CD14-positive monocyte (primary cell): ENCODE measurements at regions not wholly inside any gene's neighbourhood (a gene's known extent, or its start where the extent isn't known, plus 50 kb on each side); places are given as distances from the start of the nearest gene placed in this dataset.

Experiments
- DNase-seq, 3 donors: peaks; one replicate each; pipeline ENCODE4 v3.0.0-alpha.2; 2011 to 2022
- H2AFZ ChIP-seq: 2 replicates; pipeline ENCODE4 v1.6.0; 2012; ENCODE audit warnings: mild to moderate bottlenecking, low read depth, low read length, inconsistent platforms; ENCODE audit not compliant: insufficient read depth, poor library complexity, severe bottlenecking
- H3K27ac ChIP-seq, 2 donors: 1 replicate in 1 of 2; 2 replicates in 1 of 2; pipeline ENCODE4 v1.5.1; 2012 to 2013; ENCODE audit warnings: low read length in 2 of 2, control low read depth in 1 of 2, inconsistent platforms in 1 of 2, low read depth in 1 of 2, mild to moderate bottlenecking in 1 of 2
- H3K27me3 ChIP-seq, 2 donors: one replicate each; pipeline versions ENCODE4 v1.6.0 to v1.6.1; 2011 to 2013; ENCODE audit warnings: low read length in 2 of 2; ENCODE audit not compliant: control insufficient read depth in 2 of 2, insufficient read depth in 2 of 2
- H3K36me3 ChIP-seq, 2 donors: replicated peaks in 1 of 2; 1 replicate in 1 of 2; 2 replicates in 1 of 2; pipeline versions ENCODE4 v1.5.1 to v1.6.1; 2012 to 2013; ENCODE audit warnings: low read length in 2 of 2, control low read depth in 1 of 2, inconsistent platforms in 1 of 2, mild to moderate bottlenecking in 1 of 2; ENCODE audit not compliant: insufficient read depth in 2 of 2, control insufficient read depth in 1 of 2
- H3K4me1 ChIP-seq, 2 donors: 1 replicate in 1 of 2; 2 replicates in 1 of 2; pipeline versions ENCODE4 v1.5.1 to v1.6.1; 2012 to 2013; ENCODE audit warnings: low read length in 2 of 2, control low read depth in 1 of 2, inconsistent platforms in 1 of 2, mild to moderate bottlenecking in 1 of 2, moderate library complexity in 1 of 2; ENCODE audit not compliant: insufficient read depth in 2 of 2, control insufficient read depth in 1 of 2
- H3K4me2 ChIP-seq: replicated peaks from 2 replicates; pipeline ENCODE3; 2012; ENCODE audit warnings: low read length, moderate library complexity, mild to moderate bottlenecking; ENCODE audit not compliant: poor library complexity, severe bottlenecking; ENCODE audit errors: extremely low read depth
- H3K4me3 ChIP-seq, 3 experiments: fragments of 200-600 bp in 1 of 3; sonication (generic) in 1 of 3; replicated peaks in 1 of 3; 1 replicate in 2 of 3; 2 replicates in 1 of 3; pipeline ENCODE4 v1.5.1; 2011 to 2013; ENCODE audit warnings: low read length in 3 of 3, mild to moderate bottlenecking in 3 of 3, control low read depth in 2 of 3, low read depth in 2 of 3, inconsistent platforms in 1 of 3, moderate library complexity in 1 of 3
- H3K79me2 ChIP-seq: 2 replicates; pipeline ENCODE4 v1.6.0; 2012; ENCODE audit warnings: mild to moderate bottlenecking, control low read depth, inconsistent platforms, low read length, moderate library complexity; ENCODE audit not compliant: insufficient read depth
- H3K9ac ChIP-seq: 2 replicates; pipeline ENCODE4 v1.6.0; 2017; ENCODE audit warnings: low read length, mild to moderate bottlenecking; ENCODE audit not compliant: insufficient read depth, poor library complexity, severe bottlenecking
- H3K9me3 ChIP-seq, 2 donors: replicated peaks in 1 of 2; 1 replicate in 1 of 2; 2 replicates in 1 of 2; pipeline versions ENCODE4 v1.5.1 to v1.6.1; 2012 to 2013; ENCODE audit warnings: low read length in 2 of 2, control low read depth in 1 of 2; ENCODE audit not compliant: control insufficient read depth in 1 of 2, insufficient read depth in 1 of 2
- H4K20me1 ChIP-seq: 2 replicates; pipeline ENCODE4 v1.6.0; 2012; ENCODE audit warnings: mild to moderate bottlenecking, low read length, control low read depth, moderate library complexity; ENCODE audit not compliant: insufficient read depth
- H3K27ac Mint-ChIP-seq, 7 donors: one replicate each; pipeline ENCODE4 v1.8.0; 2020; ENCODE audit warnings: mild to moderate bottlenecking in 7 of 7, mixed read lengths in 7 of 7, moderate library complexity in 6 of 7, inconsistent platforms in 2 of 7
- H3K27me3 Mint-ChIP-seq, 3 donors: one replicate each; pipeline ENCODE4 v1.8.0; 2021 to 2022; ENCODE audit warnings: low read depth in 3 of 3, mild to moderate bottlenecking in 3 of 3, mixed read lengths in 3 of 3, moderate library complexity in 3 of 3, inconsistent platforms in 1 of 3
- H3K36me3 Mint-ChIP-seq, 2 donors: one replicate each; pipeline ENCODE4 v1.8.0; 2020; ENCODE audit warnings: mixed read lengths in 2 of 2, inconsistent platforms in 1 of 2, mild to moderate bottlenecking in 1 of 2
- H3K4me1 Mint-ChIP-seq: one replicate; pipeline ENCODE4 v1.8.0; 2020; ENCODE audit warnings: mild to moderate bottlenecking, mixed read lengths
- H3K4me3 Mint-ChIP-seq, 2 donors: one replicate each; pipeline ENCODE4 v1.8.0; 2020; ENCODE audit warnings: mild to moderate bottlenecking in 2 of 2, mixed read lengths in 2 of 2, moderate library complexity in 1 of 2
- H3K9me3 Mint-ChIP-seq, 7 donors: one replicate each; pipeline ENCODE4 v1.8.0; 2020 to 2022; ENCODE audit warnings: mixed read lengths in 7 of 7, mild to moderate bottlenecking in 6 of 7, moderate library complexity in 6 of 7, inconsistent platforms in 2 of 7
- CTCF ChIP-seq: fragments of 200-600 bp; IDR thresholded peaks from one replicate; pipeline ENCODE4 v1.8.0; 2022; ENCODE audit warnings: antibody characterized with exemption, mild to moderate bottlenecking
- WGBS: methylation state at CpG from one replicate; pipeline ENCODE4 v1.1.5; 2013; ENCODE audit warnings: missing lambda C conversion rate; ENCODE audit not compliant: insufficient coverage; 5-methylcytosine and 5-hydroxymethylcytosine counted together
- intact Hi-C, 2 donors: fragments of 100-400 bp; cut with micrococcal nuclease; formaldehyde crosslinking; loops; one replicate each; pipeline versions ENCODE4 v1.15.0 to v1.15.1; 2023

GRCh38 chr7:17186745-17187530, 111.5 kb upstream of the AHR start:
- no peak for DNase-seq
- intact Hi-C loops: no loop called here
- Histone ChIP-seq H3K36me3 (no peaks in the 10 kb centered on the region), H3K27me3 (no peaks in the 10 kb centered on the region), H3K27ac (no peak overlapping the region), H3K9ac (no peak overlapping the region), H2AFZ (no peak overlapping the region), H3K4me2 (no peak overlapping the region), H3K4me3 (no peak overlapping the region), H3K9me3 (no peaks in the 10 kb centered on the region), H3K79me2 (no peaks in the 10 kb centered on the region), H3K4me1 (peaks cover 9 to 11% of the 10 kb centered on the region in 2 donors), H4K20me1 (no peaks in the 10 kb centered on the region)
- no peak for TF ChIP-seq CTCF
- no peak overlapping the region for H3K4me3 Mint-ChIP-seq
- peaks cover 18% of the 10 kb centered on the region for H3K4me1 Mint-ChIP-seq
- H3K9me3 Mint-ChIP-seq: peaks cover 0 to 2% (median 0%) of the 10 kb centered on the region in 7 donors
- no CpG with 5 or more reads among the region's 2 CpGs for WGBS
- H3K27me3 Mint-ChIP-seq: peaks cover 0 to 8% (median 2%) of the 10 kb centered on the region in 3 donors
- H3K27ac Mint-ChIP-seq: peak overlapping the region in 4 of 7 donors; percentile 4 to 89 (median 66)
- no peaks in the 10 kb centered on the region for H3K36me3 Mint-ChIP-seq

- H3K27ac Mint-ChIP-seq: peak overlapping the region in 3 of 7 donors; percentile 8 to 70 (median 19)
- no peak for TF ChIP-seq CTCF
- H3K36me3 Mint-ChIP-seq: no peaks in the 10 kb centered on the region
- Histone ChIP-seq H3K9ac (no peak overlapping the region), H3K4me1 (peaks cover 9 to 11% of the 10 kb centered on the region in 2 donors), H3K4me3 (no peak overlapping the region), H3K27me3 (no peaks in the 10 kb centered on the region), H3K4me2 (no peak overlapping the region), H2AFZ (peak overlapping the region; percentile 10), H3K79me2 (no peaks in the 10 kb centered on the region), H3K27ac (no peak overlapping the region), H3K9me3 (no peaks in the 10 kb centered on the region), H3K36me3 (no peaks in the 10 kb centered on the region), H4K20me1 (no peaks in the 10 kb centered on the region)
- peak overlapping the region in 1 of 2 donors; percentile 1 for H3K4me3 Mint-ChIP-seq
- peaks cover 8% of the 10 kb centered on the region for H3K4me1 Mint-ChIP-seq
- intact Hi-C loops: no loop called here
- peaks cover 0 to 2% (median 0%) of the 10 kb centered on the region in 3 donors for H3K27me3 Mint-ChIP-seq
- WGBS: 14% methylated on average over 2 of the region's 5 CpGs
- H3K9me3 Mint-ChIP-seq: peaks cover 0 to 6% (median 0%) of the 10 kb centered on the region in 7 donors
- peak in 1 of 3 donors; percentile 16 for DNase-seq
Measured at GRCh38 chr7:17194656-17195055, 103.8 kb upstream of the AHR start.
